ENCODE measurements at regions not wholly inside any gene's neighbourhood (a gene's known extent, or its start where the extent isn't known, plus 50 kb on each side); places are given as distances from the start of the nearest gene placed in this dataset.

DNA sequence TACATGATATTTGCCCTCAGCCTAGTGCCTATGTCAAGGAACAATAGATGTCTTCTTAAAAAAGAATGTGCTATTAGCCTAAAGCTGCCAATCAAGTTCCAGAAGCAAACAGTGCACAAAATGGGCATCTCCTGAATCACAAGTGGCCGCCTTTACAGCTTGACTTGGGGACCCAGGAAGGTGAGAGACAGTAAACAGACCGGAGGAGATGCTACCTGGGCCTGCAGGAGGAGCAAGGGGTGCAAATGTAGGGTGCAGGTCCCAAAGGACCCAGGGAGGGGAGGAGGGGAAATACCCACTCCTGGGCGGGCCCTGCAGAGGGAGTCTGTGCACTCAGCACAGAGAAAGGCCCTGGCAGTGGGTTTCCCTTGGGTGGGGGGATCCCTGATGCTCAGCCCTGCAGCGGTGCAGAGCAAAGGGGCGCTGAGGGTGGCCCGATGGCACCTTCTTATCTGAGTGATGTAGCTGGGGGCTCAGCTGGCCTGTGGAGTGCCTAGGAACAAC lies 147.7 kb downstream of the WDR11 start:
- Histone ChIP-seq H3K9me3 (ENCODE audit: control insufficient read depth, low read length) (peaks cover 22% of the 10 kb centered on the region), H3K4me1 (ENCODE audit: control insufficient read depth, insufficient read depth, low read length) (peaks cover 7% of the 10 kb centered on the region), H3K27me3 (ENCODE audit: control insufficient read depth, insufficient read depth, low read length, poor library complexity, severe bottlenecking) (peaks cover 13% of the 10 kb centered on the region), H3K9ac (ENCODE audit: extremely low read depth, low read length, poor library complexity, severe bottlenecking) (no peak overlapping the region), H3K36me3 (ENCODE audit: control insufficient read depth, insufficient read depth, low read length) (no peaks in the 10 kb centered on the region), H3K27ac (ENCODE audit: low read depth, low read length) (no peak overlapping the region), H3K4me3 (ENCODE audit: low read length) (no peak overlapping the region)
- Mint-ChIP-seq H3K36me3 (ENCODE audit: low read depth) (no peaks in the 10 kb centered on the region), H3K4me1 (peaks cover 18% of the 10 kb centered on the region), H3K27ac (no peak overlapping the region), H3K9me3 (peaks cover 14% of the 10 kb centered on the region), H3K4me3 (no peak overlapping the region), H3K27me3 (ENCODE audit: insufficient read depth) (peaks cover 38% of the 10 kb centered on the region)
- DNase-seq = no peak
- WGBS, 2 experiments (ENCODE audit: insufficient coverage in 1 of 2, insufficient read length in 1 of 2) = 92 to 94% methylated on average over 2 to 6 of the region's 6 CpGs
- TF ChIP-seq, protein P1, sequence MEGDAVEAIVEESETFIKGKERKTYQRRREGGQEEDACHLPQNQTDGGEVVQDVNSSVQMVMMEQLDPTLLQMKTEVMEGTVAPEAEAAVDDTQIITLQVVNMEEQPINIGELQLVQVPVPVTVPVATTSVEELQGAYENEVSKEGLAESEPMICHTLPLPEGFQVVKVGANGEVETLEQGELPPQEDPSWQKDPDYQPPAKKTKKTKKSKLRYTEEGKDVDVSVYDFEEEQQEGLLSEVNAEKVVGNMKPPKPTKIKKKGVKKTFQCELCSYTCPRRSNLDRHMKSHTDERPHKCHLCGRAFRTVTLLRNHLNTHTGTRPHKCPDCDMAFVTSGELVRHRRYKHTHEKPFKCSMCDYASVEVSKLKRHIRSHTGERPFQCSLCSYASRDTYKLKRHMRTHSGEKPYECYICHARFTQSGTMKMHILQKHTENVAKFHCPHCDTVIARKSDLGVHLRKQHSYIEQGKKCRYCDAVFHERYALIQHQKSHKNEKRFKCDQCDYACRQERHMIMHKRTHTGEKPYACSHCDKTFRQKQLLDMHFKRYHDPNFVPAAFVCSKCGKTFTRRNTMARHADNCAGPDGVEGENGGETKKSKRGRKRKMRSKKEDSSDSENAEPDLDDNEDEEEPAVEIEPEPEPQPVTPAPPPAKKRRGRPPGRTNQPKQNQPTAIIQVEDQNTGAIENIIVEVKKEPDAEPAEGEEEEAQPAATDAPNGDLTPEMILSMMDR (conservative IDR thresholded peaks at IDR 0.05) = no peak

DNA sequence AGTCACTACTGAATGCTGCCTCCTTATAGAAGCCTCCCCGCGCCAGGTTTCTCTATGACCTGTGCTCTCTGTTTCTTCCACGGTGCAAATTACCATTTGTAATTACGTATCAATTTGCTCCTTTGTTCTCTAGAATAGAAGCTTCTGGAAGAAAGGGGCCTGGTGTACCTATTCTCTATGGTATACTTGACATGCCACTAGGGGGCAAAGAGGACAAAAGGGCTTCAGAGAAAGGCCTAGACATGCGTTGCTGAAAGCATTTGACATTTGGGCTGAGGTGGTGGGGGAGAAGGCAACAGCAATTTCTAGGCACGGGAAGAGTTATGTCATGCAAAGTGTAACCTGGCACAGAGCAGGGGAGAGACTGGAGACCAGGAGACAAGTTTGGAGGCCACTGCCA lies 148.7 kb downstream of the WDR11 start:
- H3K27ac Mint-ChIP-seq = no peak overlapping the region
- H3K27me3 Mint-ChIP-seq (ENCODE audit: insufficient read depth) = peaks cover 38% of the 10 kb centered on the region
- Histone ChIP-seq H3K4me1 (ENCODE audit: control insufficient read depth, insufficient read depth, low read length) (peaks cover 7% of the 10 kb centered on the region), H3K4me3 (ENCODE audit: low read length) (no peak overlapping the region), H3K9me3 (ENCODE audit: control insufficient read depth, low read length) (peaks cover 22% of the 10 kb centered on the region), H3K36me3 (ENCODE audit: control insufficient read depth, insufficient read depth, low read length) (no peaks in the 10 kb centered on the region), H3K9ac (ENCODE audit: extremely low read depth, low read length, poor library complexity, severe bottlenecking) (no peak overlapping the region), H3K27ac (ENCODE audit: low read depth, low read length) (no peak overlapping the region), H3K27me3 (ENCODE audit: control insufficient read depth, insufficient read depth, low read length, poor library complexity, severe bottlenecking) (peaks cover 13% of the 10 kb centered on the region)
- WGBS, 2 experiments (ENCODE audit: insufficient coverage in 1 of 2, insufficient read length in 1 of 2) = 92 to 95% methylated on average over 3 to 6 of the region's 6 CpGs
- H3K36me3 Mint-ChIP-seq (ENCODE audit: low read depth) = peaks cover 4% of the 10 kb centered on the region
- TF ChIP-seq, protein P1 (conservative IDR thresholded peaks at IDR 0.05) = peak; percentile 69
- no peak overlapping the region for H3K4me3 Mint-ChIP-seq
- H3K4me1 Mint-ChIP-seq = peaks cover 18% of the 10 kb centered on the region
- DNase-seq = no peak
- H3K9me3 Mint-ChIP-seq = peaks cover 20% of the 10 kb centered on the region

DNA sequence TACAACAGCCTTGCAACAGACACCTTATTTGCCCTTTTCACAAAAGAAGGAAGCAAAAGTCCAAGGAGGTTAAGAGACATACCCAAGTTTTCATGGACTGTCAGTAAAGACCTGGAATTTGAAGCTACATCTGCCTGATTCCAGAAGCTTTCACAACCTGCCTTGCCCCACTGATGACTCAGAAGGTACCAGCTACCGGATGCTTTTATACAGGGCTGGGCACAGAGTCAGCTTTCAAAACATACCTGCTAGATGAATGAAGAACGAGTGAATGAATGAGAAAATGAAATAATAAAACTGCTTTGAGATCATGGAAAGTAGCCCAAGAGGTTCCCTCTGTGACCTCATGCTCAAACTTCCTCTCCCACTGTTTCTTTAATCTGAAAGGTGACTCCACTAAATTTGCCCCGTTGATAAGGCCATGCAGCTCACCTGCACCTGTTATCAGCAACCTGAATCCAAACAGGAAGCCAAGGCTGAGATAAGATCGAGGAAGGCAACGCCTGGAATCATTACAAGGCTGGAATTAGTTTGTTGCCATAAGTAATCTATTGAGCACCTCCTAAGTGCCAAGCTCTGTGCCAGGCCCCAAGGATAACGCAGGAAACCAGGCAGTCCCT lies 151.5 kb downstream of the WDR11 start:
- peaks cover 13% of the 10 kb centered on the region for H3K27me3 ChIP-seq (ENCODE audit: control insufficient read depth, insufficient read depth, low read length, poor library complexity, severe bottlenecking)
- peaks cover 7% of the 10 kb centered on the region for H3K4me1 ChIP-seq (ENCODE audit: control insufficient read depth, insufficient read depth, low read length)
- no peak overlapping the region for H3K27ac ChIP-seq (ENCODE audit: low read depth, low read length)
- Mint-ChIP-seq H3K9me3 (peaks cover 43% of the 10 kb centered on the region), H3K4me1 (peaks cover 12% of the 10 kb centered on the region), H3K27ac (no peak overlapping the region), H3K36me3 (ENCODE audit: low read depth) (peaks cover 4% of the 10 kb centered on the region), H3K4me3 (no peak overlapping the region), H3K27me3 (ENCODE audit: insufficient read depth) (peaks cover 31% of the 10 kb centered on the region)
- TF ChIP-seq, protein P1 (conservative IDR thresholded peaks at IDR 0.05) = no peak
- H3K36me3 ChIP-seq (ENCODE audit: control insufficient read depth, insufficient read depth, low read length) = no peaks in the 10 kb centered on the region
- whole genome bisulfite sequencing, 2 experiments (ENCODE audit: insufficient coverage in 1 of 2, insufficient read length in 1 of 2) = 72 to 85% methylated on average over 6 of the region's 6 CpGs
- no peak overlapping the region for H3K4me3 ChIP-seq (ENCODE audit: low read length)
- H3K9me3 ChIP-seq (ENCODE audit: control insufficient read depth, low read length) = peaks cover 50% of the 10 kb centered on the region
- no peak for DNase-seq
- H3K9ac ChIP-seq (ENCODE audit: extremely low read depth, low read length, poor library complexity, severe bottlenecking) = no peak overlapping the region
